ENCODE measurements at regions not wholly inside any gene's neighbourhood (a gene's known extent, or its start where the extent isn't known, plus 50 kb on each side); places are given as distances from the start of the nearest gene placed in this dataset.

DNA sequence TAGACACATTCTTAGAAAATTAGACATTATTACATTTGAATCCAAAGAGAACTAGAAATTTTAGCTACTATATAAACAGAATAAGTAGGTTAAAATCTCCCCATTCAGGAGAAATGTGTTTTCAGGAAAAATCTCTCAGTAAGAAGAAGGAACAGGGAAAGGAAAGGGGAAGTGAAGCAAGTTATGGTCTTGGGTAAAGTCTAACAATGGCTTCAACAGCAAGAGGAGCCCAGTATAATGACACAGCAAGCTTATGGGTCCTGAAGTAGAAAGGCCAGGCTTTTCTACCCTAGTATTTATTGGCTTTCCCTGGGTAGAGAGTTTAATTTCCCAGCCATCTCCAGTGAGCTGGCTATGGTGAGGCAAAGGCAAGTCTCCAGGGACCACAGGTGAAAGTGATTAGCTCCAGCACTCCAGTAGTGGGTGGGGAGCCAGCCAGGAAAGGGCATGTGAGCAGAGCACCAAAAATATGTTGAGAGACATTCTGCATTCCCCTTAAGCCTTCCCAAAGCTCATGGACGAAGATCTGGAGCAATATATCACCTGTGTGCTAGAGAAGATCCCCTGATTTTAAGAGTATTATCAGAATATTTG lies 981.7 kb downstream of the NR2F1-AS1 start:
- TF ChIP-seq, protein P1, sequence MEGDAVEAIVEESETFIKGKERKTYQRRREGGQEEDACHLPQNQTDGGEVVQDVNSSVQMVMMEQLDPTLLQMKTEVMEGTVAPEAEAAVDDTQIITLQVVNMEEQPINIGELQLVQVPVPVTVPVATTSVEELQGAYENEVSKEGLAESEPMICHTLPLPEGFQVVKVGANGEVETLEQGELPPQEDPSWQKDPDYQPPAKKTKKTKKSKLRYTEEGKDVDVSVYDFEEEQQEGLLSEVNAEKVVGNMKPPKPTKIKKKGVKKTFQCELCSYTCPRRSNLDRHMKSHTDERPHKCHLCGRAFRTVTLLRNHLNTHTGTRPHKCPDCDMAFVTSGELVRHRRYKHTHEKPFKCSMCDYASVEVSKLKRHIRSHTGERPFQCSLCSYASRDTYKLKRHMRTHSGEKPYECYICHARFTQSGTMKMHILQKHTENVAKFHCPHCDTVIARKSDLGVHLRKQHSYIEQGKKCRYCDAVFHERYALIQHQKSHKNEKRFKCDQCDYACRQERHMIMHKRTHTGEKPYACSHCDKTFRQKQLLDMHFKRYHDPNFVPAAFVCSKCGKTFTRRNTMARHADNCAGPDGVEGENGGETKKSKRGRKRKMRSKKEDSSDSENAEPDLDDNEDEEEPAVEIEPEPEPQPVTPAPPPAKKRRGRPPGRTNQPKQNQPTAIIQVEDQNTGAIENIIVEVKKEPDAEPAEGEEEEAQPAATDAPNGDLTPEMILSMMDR (IDR thresholded peaks at IDR 0.05; ENCODE audit: low read depth, low read length), result no peak
- TF ChIP-seq POLR2A (IDR thresholded peaks at IDR 0.05; ENCODE audit: extremely low read depth, insufficient read length), result no peak
- TF ChIP-seq, protein P2, sequence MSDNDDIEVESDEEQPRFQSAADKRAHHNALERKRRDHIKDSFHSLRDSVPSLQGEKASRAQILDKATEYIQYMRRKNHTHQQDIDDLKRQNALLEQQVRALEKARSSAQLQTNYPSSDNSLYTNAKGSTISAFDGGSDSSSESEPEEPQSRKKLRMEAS (IDR thresholded peaks at IDR 0.05; ENCODE audit: low read depth, low read length), result no peak

Data from NB4 (cell line).